Heart left ventricle (tissue), 16 donors: ENCODE measurements at regions not wholly inside any gene's neighbourhood (a gene's known extent, or its start where the extent isn't known, plus 50 kb on each side); places are given as distances from the start of the nearest gene placed in this dataset.

Experiments
- ATAC-seq, 4 donors: fragments of 200-7000 bp; cut with Tn5 transposase; one replicate each; pipeline ENCODE4 v1.9.1; 2020 to 2022; ENCODE audit warnings: moderate library complexity in 4 of 4, mild to moderate bottlenecking in 3 of 4, moderate number of reproducible peaks in 1 of 4
- DNase-seq, 5 donors: peaks; one replicate each; pipeline ENCODE4 v3.0.0-alpha.2; 2020
- H3K27ac ChIP-seq, 12 donors: fragments of 200-600 bp; sonication (generic) in 4 of 12; one replicate each; pipeline versions ENCODE4 v1.5.0 to v1.8.0; 2016 to 2022; ENCODE audit warnings: mild to moderate bottlenecking in 2 of 12
- H3K27me3 ChIP-seq, 9 donors: fragments of 200-600 bp; sonication (generic) in 2 of 9; one replicate each; pipeline versions ENCODE4 v1.5.1 to v1.8.0; 2016 to 2022; ENCODE audit warnings: mild to moderate bottlenecking in 3 of 9
- H3K36me3 ChIP-seq, 9 donors: fragments of 200-600 bp; sonication (generic) in 2 of 9; one replicate each; pipeline versions ENCODE4 v1.5.0 to v1.8.0; 2018 to 2022; ENCODE audit warnings: mild to moderate bottlenecking in 2 of 9
- H3K4me1 ChIP-seq, 12 donors: fragments of 200-600 bp; sonication (generic) in 4 of 12; one replicate each; pipeline versions ENCODE4 v1.5.0 to v1.8.0; 2016 to 2022; ENCODE audit warnings: mild to moderate bottlenecking in 3 of 12
- H3K4me3 ChIP-seq, 12 donors: fragments of 200-600 bp; sonication (generic) in 4 of 12; one replicate each; pipeline versions ENCODE4 v1.5.0 to v1.8.0; 2017 to 2022; ENCODE audit warnings: mild to moderate bottlenecking in 9 of 12, moderate library complexity in 4 of 12
- H3K9me3 ChIP-seq, 12 donors: fragments of 200-600 bp; sonication (generic) in 4 of 12; one replicate each; pipeline versions ENCODE4 v1.5.0 to v1.8.0; 2016 to 2022; ENCODE audit warnings: mild to moderate bottlenecking in 1 of 12
- POLR2A ChIP-seq, 2 donors: fragments of 450-650 bp; IDR thresholded peaks; one replicate each; pipeline ENCODE4 v1.6.1; 2017; ENCODE audit warnings: antibody characterized with exemption in 2 of 2, mild to moderate bottlenecking in 2 of 2, moderate library complexity in 2 of 2
- WGBS, 4 donors: extraction: QIAGEN DNeasy Blood & Tissue Kit in 2 of 4; methylation state at CpG; one replicate each; pipeline versions ENCODE4 v1.1.5 to v1.1.7; 2013 to 2018; 5-methylcytosine and 5-hydroxymethylcytosine counted together
- intact Hi-C, 10 donors: fragments of 100-400 bp; cut with DNase I; formaldehyde crosslinking; loops; one replicate each; pipeline versions ENCODE4 v1.11.1 to v1.14.2; 2022
- TF ChIP-seq, protein P1 (sequence below), 12 donors: fragments of 200-600 bp; sonication (generic) in 4 of 12; IDR thresholded peaks; one replicate each; pipeline versions ENCODE4 v1.5.0 to v1.8.0; 2018 to 2022; ENCODE audit warnings: antibody characterized with exemption in 12 of 12, mild to moderate bottlenecking in 5 of 12
- donor health status: ischemic (EF 13 %, LVEDD 7.1; RV severe dilation, severe dysfunction).
- donor health status: healthy with polysubstance abuse.
- donor health status: DM: no; HTN: yes; CAD: no.
- donor health status: DM: no; HTN: no; CAD: no.
- donor health status: ischemic (EF 25% LVEDD 6.9; RV normal size, moderate dysfunction).
- donor health status: ischemic (EF 25% LVEDD 5.7; RV mildly dilated, moderate dysfunction).
- donor health status: healthy.
- donor health status: DM: yes; HTN: yes; CAD: no.
- donor health status: ischemic (EF 35%, LVEDD 5.7; RV mildly dilated, moderate dysfunction).
- donor health status: nonischemic (EF 11% LVEDD 7.7; RV severe dilation, severe dysfunction).
- donor health status: DM: yes; HTN: yes; CAD: no.
- donor health status: PGD.
- donor health status: ischemic (EF 29% LVEDD 5.4; RV normal size, mild dysfunction).
- donor health status: nonischemic (EF 23%, LVEDD 6.1; RV moderate dilation, normal function).

DNA sequence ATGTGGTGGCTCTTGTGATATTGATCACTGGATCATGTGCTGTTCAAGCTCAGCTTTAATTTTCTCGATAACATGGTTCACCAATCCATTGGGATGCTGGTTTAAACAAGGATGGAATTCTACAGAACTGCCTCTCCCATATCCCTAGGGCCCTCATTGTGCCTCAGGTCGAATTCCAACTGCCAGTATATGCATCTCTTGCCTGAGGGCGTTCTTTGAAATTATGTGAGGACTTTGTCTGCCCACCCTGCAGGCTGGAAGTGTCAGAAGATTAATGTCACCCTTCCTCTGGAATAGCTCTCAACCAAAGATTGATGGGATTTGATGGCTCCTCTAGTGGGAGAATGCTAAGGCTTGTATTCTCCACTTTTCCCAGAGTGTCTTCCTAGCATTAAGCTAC, 175.6 kb upstream of the GALNT15 start:
- Histone ChIP-seq H3K27me3 (no peaks in the 10 kb centered on the region), H3K27ac (no peak overlapping the region), H3K36me3 (no peaks in the 10 kb centered on the region), H3K4me1 (no peaks in the 10 kb centered on the region), H3K4me3 (no peak overlapping the region), H3K9me3 (no peaks in the 10 kb centered on the region)
- ATAC-seq (no peak), DNase-seq (no peak)
- WGBS, 4 donors, result 67 to 76% (median 69%) methylated on average over 3 of the region's 3 CpGs
- intact Hi-C loops, result no loop called here
- no peak for TF ChIP-seq POLR2A (IDR thresholded peaks at IDR 0.05)
- TF ChIP-seq, protein P1, sequence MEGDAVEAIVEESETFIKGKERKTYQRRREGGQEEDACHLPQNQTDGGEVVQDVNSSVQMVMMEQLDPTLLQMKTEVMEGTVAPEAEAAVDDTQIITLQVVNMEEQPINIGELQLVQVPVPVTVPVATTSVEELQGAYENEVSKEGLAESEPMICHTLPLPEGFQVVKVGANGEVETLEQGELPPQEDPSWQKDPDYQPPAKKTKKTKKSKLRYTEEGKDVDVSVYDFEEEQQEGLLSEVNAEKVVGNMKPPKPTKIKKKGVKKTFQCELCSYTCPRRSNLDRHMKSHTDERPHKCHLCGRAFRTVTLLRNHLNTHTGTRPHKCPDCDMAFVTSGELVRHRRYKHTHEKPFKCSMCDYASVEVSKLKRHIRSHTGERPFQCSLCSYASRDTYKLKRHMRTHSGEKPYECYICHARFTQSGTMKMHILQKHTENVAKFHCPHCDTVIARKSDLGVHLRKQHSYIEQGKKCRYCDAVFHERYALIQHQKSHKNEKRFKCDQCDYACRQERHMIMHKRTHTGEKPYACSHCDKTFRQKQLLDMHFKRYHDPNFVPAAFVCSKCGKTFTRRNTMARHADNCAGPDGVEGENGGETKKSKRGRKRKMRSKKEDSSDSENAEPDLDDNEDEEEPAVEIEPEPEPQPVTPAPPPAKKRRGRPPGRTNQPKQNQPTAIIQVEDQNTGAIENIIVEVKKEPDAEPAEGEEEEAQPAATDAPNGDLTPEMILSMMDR (IDR thresholded peaks at IDR 0.05), result no peak

DNA sequence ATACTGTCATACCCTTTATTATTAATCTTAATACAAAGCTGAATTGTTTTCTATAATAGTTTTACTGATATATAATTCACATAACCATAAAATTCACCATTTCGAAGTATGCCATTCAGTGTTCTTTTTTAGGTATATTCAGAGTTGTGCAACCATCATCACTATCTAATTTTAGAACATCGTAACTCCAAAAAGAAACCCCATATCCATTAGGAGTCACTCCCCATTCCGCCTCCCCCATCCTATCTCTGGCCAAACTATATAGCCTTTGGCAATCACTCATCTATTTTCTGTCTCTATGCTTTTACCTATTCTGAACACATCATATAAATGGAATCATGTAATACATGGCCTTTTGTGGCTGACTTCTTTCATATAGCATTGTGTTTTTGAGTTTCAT, 169.7 kb upstream of the GALNT15 start:
- intact Hi-C loops, result no loop called here
- DNase-seq, result no peak
- Histone ChIP-seq H3K27ac (no peak overlapping the region), H3K27me3 (no peaks in the 10 kb centered on the region), H3K4me1 (no peaks in the 10 kb centered on the region), H3K4me3 (no peak overlapping the region), H3K9me3 (peaks cover 0 to 7% (median 0%) of the 10 kb centered on the region in 12 donors), H3K36me3 (no peaks in the 10 kb centered on the region)
- WGBS, 4 donors, result 91 to 95% (median 92%) methylated on average over 3 of the region's 3 CpGs
- TF ChIP-seq, protein P1 (IDR thresholded peaks at IDR 0.05), result no peak
- no peak for TF ChIP-seq POLR2A (IDR thresholded peaks at IDR 0.05)
- no peak for ATAC-seq

DNA sequence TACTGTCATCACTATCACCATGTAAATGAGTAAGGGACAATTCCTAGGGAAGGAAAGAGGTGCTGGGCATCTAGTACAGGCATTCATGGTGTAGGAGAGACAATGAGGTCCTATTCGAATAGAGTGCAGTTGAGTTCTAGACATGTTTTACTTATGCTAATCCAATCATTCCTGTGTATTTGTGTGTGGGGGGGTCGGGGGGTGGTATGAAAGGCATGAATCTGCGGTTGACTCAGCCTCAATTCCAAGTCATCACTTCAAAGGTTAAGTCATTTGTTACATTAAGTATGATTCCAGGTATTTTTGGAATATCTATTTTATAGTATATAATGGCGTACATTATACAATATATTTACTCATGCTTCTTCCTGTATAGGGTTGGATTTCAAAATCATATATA, 163.1 kb upstream of the GALNT15 start:
- intact Hi-C loops, result no loop called here
- no peaks in the 10 kb centered on the region for H3K27me3 ChIP-seq
- TF ChIP-seq, protein P1 (IDR thresholded peaks at IDR 0.05), result no peak
- TF ChIP-seq POLR2A (IDR thresholded peaks at IDR 0.05), result no peak
- H3K27ac ChIP-seq, result no peak overlapping the region
- WGBS, 4 donors, result 83 to 86% (median 85%) methylated on average over 4 of the region's 4 CpGs
- no peak overlapping the region for H3K4me3 ChIP-seq
- ATAC-seq (no peak), DNase-seq (no peak)
- no peaks in the 10 kb centered on the region for H3K4me1 ChIP-seq
- H3K36me3 ChIP-seq, result no peaks in the 10 kb centered on the region
- peaks cover 0 to 7% (median 0%) of the 10 kb centered on the region in 12 donors for H3K9me3 ChIP-seq

DNA sequence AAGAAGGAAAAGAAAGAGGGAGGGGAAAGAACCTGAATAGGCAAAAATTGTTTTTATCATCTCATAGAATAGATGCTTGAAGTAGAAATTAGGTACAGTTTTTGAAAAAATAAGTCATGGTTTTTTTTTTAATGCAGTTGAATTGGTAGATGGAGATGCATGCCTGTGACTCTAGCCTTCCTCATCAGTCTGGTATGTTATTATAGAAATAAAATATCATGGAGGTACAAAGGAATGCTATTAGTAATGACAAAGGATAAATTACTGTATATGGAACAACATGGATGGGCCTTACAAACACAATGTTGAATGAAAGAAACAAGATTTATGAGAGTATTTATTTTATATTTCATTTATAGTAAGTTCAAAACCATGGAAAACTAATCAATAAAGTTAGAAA, 162.4 kb upstream of the GALNT15 start:
- ATAC-seq, result no peak
- Histone ChIP-seq H3K27ac (no peak overlapping the region), H3K27me3 (no peaks in the 10 kb centered on the region), H3K9me3 (peaks cover 0 to 7% (median 0%) of the 10 kb centered on the region in 12 donors), H3K4me3 (no peak overlapping the region), H3K4me1 (no peaks in the 10 kb centered on the region), H3K36me3 (no peaks in the 10 kb centered on the region)
- no peak for TF ChIP-seq POLR2A (IDR thresholded peaks at IDR 0.05)
- TF ChIP-seq, protein P1 (IDR thresholded peaks at IDR 0.05), result no peak
- intact Hi-C loops, result no loop called here
- DNase-seq, result no peak
